H1 (cell line): ENCODE measurements at regions not wholly inside any gene's neighbourhood (a gene's known extent, or its start where the extent isn't known, plus 50 kb on each side); places are given as distances from the start of the nearest gene placed in this dataset.

Experiments used
- CTCF ChIA-PET: fragments of 300-600 bp; sonication (Branson Sonifier 250); formaldehyde crosslinking; loops from one replicate; lab custom pipeline; 2021; ENCODE audit not compliant: partially characterized antibody; lab: Charles Lee
- POLR2A ChIA-PET: fragments of 300-600 bp; sonication (Branson Sonifier 250); formaldehyde crosslinking; loops from one replicate; lab custom pipeline; 2021; ENCODE audit warnings: inconsistent platforms; ENCODE audit not compliant: partially characterized antibody; lab: Charles Lee
- DNase-seq, 2 experiments: peaks; one replicate each; pipeline versions ENCODE4 v3.0.0 to v3.0.0-alpha.2; 2010 to 2022; ENCODE audit warnings: low spot score in 2 of 2, low read depth in 1 of 2, mixed read lengths in 1 of 2
- FAIRE-seq: peaks from 2 replicates; lab custom pipeline; 2011; peaks lifted over from hg19 to GRCh38; lab: Jason Lieb, UNC
- H2AFZ ChIP-seq: 2 replicates; pipeline ENCODE4 v1.8.1; 2012; ENCODE audit warnings: low read length, inconsistent platforms
- H2AK5ac ChIP-seq: 2 replicates; pipeline ENCODE4 v1.6.1; 2013; ENCODE audit warnings: low read depth, low read length
- H2BK120ac ChIP-seq: replicated peaks from 2 replicates; pipeline ENCODE3; 2013; ENCODE audit warnings: low read depth, low read length, inconsistent platforms
- H2BK12ac ChIP-seq: 2 replicates; pipeline ENCODE4 v1.6.1; 2013; ENCODE audit warnings: low read depth, low read length
- H2BK15ac ChIP-seq: 2 replicates; pipeline ENCODE4 v1.6.1; 2013; ENCODE audit warnings: low read length
- H2BK20ac ChIP-seq: 2 replicates; pipeline ENCODE4 v1.6.1; 2013; ENCODE audit warnings: low read length
- H2BK5ac ChIP-seq: 2 replicates; pipeline ENCODE4 v1.6.1; 2013; ENCODE audit warnings: low read depth, low read length
- H3K14ac ChIP-seq: 2 replicates; pipeline ENCODE4 v1.6.1; 2013; ENCODE audit warnings: inconsistent platforms; ENCODE audit not compliant: insufficient read length
- H3K18ac ChIP-seq: 2 replicates; pipeline ENCODE4 v1.6.1; 2013; ENCODE audit warnings: low read length; ENCODE audit errors: extremely low read depth
- H3K23ac ChIP-seq: 2 replicates; pipeline ENCODE4 v1.6.1; 2013; ENCODE audit warnings: inconsistent platforms; ENCODE audit not compliant: insufficient read length
- H3K23me2 ChIP-seq: 2 replicates; pipeline ENCODE4 v1.6.1; 2013; ENCODE audit warnings: low read depth, low read length
- H3K27ac ChIP-seq: 2 replicates; pipeline ENCODE4 v1.6.1; 2011; ENCODE audit warnings: low read depth, low read length, inconsistent platforms
- H3K27me3 ChIP-seq, 4 experiments: replicated peaks in 1 of 4; 1 replicate in 1 of 4; 2 replicates in 3 of 4; pipeline versions ENCODE4 v1.6.1 to v1.8.1; 2011 to 2013; ENCODE audit warnings: low read length in 3 of 4, mild to moderate bottlenecking in 3 of 4, inconsistent platforms in 2 of 4, mixed read lengths in 2 of 4, moderate library complexity in 1 of 4; ENCODE audit not compliant: control insufficient read depth in 3 of 4, insufficient read depth in 3 of 4; ENCODE audit errors: extremely low read depth in 1 of 4
- H3K36me3 ChIP-seq, 4 experiments: 2 replicates each; pipeline versions ENCODE4 v1.6.1 to v1.8.1; 2011 to 2013; ENCODE audit warnings: mild to moderate bottlenecking in 4 of 4, low read length in 3 of 4, moderate library complexity in 2 of 4, control low read depth in 1 of 4, inconsistent platforms in 1 of 4; ENCODE audit not compliant: insufficient read depth in 4 of 4, control insufficient read depth in 2 of 4
- H3K4ac ChIP-seq: replicated peaks from 2 replicates; pipeline ENCODE3; 2013; ENCODE audit warnings: low read length, low read depth, mixed read lengths, inconsistent platforms; ENCODE audit not compliant: insufficient read length
- H3K4me1 ChIP-seq, 4 experiments: replicated peaks in 1 of 4; 1 replicate in 1 of 4; 2 replicates in 3 of 4; pipeline versions ENCODE4 v1.6.1 to v1.8.1; 2011 to 2013; ENCODE audit warnings: low read length in 3 of 4, inconsistent platforms in 2 of 4, mixed read lengths in 1 of 4; ENCODE audit not compliant: insufficient read depth in 4 of 4, control insufficient read depth in 3 of 4
- H3K4me2 ChIP-seq, 2 experiments: 2 replicates each; pipeline versions ENCODE4 v1.6.1 to v1.8.1; 2011 to 2013; ENCODE audit warnings: low read depth in 2 of 2, low read length in 2 of 2, control low read depth in 1 of 2, inconsistent platforms in 1 of 2, mild to moderate bottlenecking in 1 of 2; ENCODE audit not compliant: insufficient read depth in 1 of 2
- H3K4me3 ChIP-seq, 4 experiments: fragments of 200-600, 300-600 bp in 1 of 4; sonication (generic), shearing (Covaris generic), sonication (Bioruptor Twin) in 1 of 4; 2 replicates each; pipeline versions ENCODE4 v1.5.1 to v1.8.1; 2011 to 2016; ENCODE audit warnings: low read length in 4 of 4, low read depth in 3 of 4, control low read depth in 2 of 4, inconsistent platforms in 2 of 4, mild to moderate bottlenecking in 2 of 4, mixed read lengths in 1 of 4, moderate library complexity in 1 of 4; ENCODE audit not compliant: insufficient read depth in 2 of 4; ENCODE audit errors: extremely low read depth in 1 of 4
- H3K56ac ChIP-seq: replicated peaks from 2 replicates; pipeline ENCODE3; 2013; ENCODE audit warnings: low read depth, mild to moderate bottlenecking, mixed read lengths, low read length, inconsistent platforms; ENCODE audit not compliant: insufficient read length
- H3K79me1 ChIP-seq: 2 replicates; pipeline ENCODE4 v1.6.1; 2013; ENCODE audit warnings: low read depth, low read length, control low read depth
- H3K79me2 ChIP-seq, 2 experiments: 2 replicates each; pipeline versions ENCODE4 v1.6.1 to v1.8.1; 2012 to 2013; ENCODE audit warnings: low read length in 2 of 2, mild to moderate bottlenecking in 2 of 2, inconsistent platforms in 1 of 2; ENCODE audit not compliant: insufficient read depth in 2 of 2, control insufficient read depth in 1 of 2
- H3K9ac ChIP-seq, 4 experiments: replicated peaks in 1 of 4; 1 replicate in 1 of 4; 2 replicates in 3 of 4; pipeline versions ENCODE4 v1.6.1 to v1.8.1; 2011 to 2013; ENCODE audit warnings: low read depth in 3 of 4, low read length in 3 of 4, control low read depth in 2 of 4, mild to moderate bottlenecking in 2 of 4, moderate library complexity in 2 of 4, inconsistent platforms in 1 of 4; ENCODE audit errors: extremely low read depth in 1 of 4
- H3K9me3 ChIP-seq, 2 experiments: 2 replicates each; pipeline versions ENCODE4 v1.6.1 to v1.8.1; 2012 to 2013; ENCODE audit warnings: mild to moderate bottlenecking in 2 of 2, moderate library complexity in 2 of 2, control low read depth in 1 of 2, inconsistent platforms in 1 of 2, low read depth in 1 of 2, low read length in 1 of 2, mixed read lengths in 1 of 2; ENCODE audit not compliant: insufficient read depth in 2 of 2
- H4K20me1 ChIP-seq, 2 experiments: replicated peaks in 1 of 2; 2 replicates each; pipeline versions ENCODE3 to v1.8.1; 2011 to 2013; ENCODE audit warnings: inconsistent platforms in 2 of 2, low read length in 2 of 2, mild to moderate bottlenecking in 1 of 2; ENCODE audit not compliant: insufficient read depth in 2 of 2, control insufficient read depth in 1 of 2
- H4K5ac ChIP-seq: 2 replicates; pipeline ENCODE4 v1.6.1; 2013; ENCODE audit warnings: low read length, low read depth, mixed read lengths, inconsistent platforms; ENCODE audit not compliant: insufficient read length
- H4K8ac ChIP-seq: 2 replicates; pipeline ENCODE4 v1.8.0; 2013; ENCODE audit warnings: mild to moderate bottlenecking, moderate library complexity, low read length, inconsistent platforms; ENCODE audit not compliant: insufficient read depth; ENCODE audit errors: extremely low read depth
- H4K91ac ChIP-seq: replicated peaks from 2 replicates; pipeline ENCODE3; 2013; ENCODE audit warnings: low read length, mixed read lengths, inconsistent platforms; ENCODE audit not compliant: insufficient read length
- BRCA1 ChIP-seq: IDR thresholded peaks from 2 replicates; pipeline ENCODE4 v1.6.1; 2012; ENCODE audit warnings: low read depth, low read length, improper control_type of control experiment
- CTCF ChIP-seq, 3 experiments: IDR thresholded peaks; 1 replicate in 2 of 3; 2 replicates in 1 of 3; pipeline versions ENCODE4 v1.5.1 to v1.6.1; 2011; ENCODE audit warnings: low read length in 3 of 3, mild to moderate bottlenecking in 3 of 3, inconsistent platforms in 2 of 3, low read depth in 1 of 3, moderate library complexity in 1 of 3; ENCODE audit not compliant: insufficient read depth in 1 of 3; ENCODE audit errors: control extremely low read depth in 1 of 3
- EP300 ChIP-seq, 2 experiments: IDR thresholded peaks; 1 replicate in 1 of 2; 2 replicates in 1 of 2; pipeline ENCODE4 v1.6.1; 2011 to 2012; ENCODE audit warnings: low read depth in 2 of 2, low read length in 2 of 2, mild to moderate bottlenecking in 2 of 2, borderline replicate concordance in 1 of 2, inconsistent platforms in 1 of 2, moderate library complexity in 1 of 2
- KDM1A ChIP-seq: fragments of 200-600, 300-600 bp; sonication (generic); IDR thresholded peaks from 2 replicates; pipeline ENCODE4 v1.7.1; 2016; ENCODE audit warnings: mild to moderate bottlenecking, low read length, borderline replicate concordance
- KDM5A ChIP-seq: fragments of 200-600 bp; IDR thresholded peaks from 2 replicates; pipeline ENCODE4 v1.7.1; 2012; ENCODE audit warnings: mild to moderate bottlenecking, low read length, inconsistent platforms, mixed read lengths
- MAFK ChIP-seq: IDR thresholded peaks from 2 replicates; pipeline ENCODE4 v1.6.1; 2012; ENCODE audit warnings: low read depth, mild to moderate bottlenecking, improper control_type of control experiment, low read length
- NRF1 ChIP-seq: IDR thresholded peaks from 2 replicates; pipeline ENCODE4 v1.6.1; 2011; ENCODE audit warnings: mild to moderate bottlenecking, low read depth, low read length, improper control_type of control experiment
- SIRT6 ChIP-seq: IDR thresholded peaks from one replicate; pipeline ENCODE4 v1.7.1; 2012; ENCODE audit warnings: low read length, inconsistent platforms
- SRF ChIP-seq: IDR thresholded peaks from 2 replicates; pipeline ENCODE4 v1.6.1; 2011; ENCODE audit warnings: mild to moderate bottlenecking, low read depth, low read length, moderate library complexity
- WGBS, 2 experiments: shearing (Covaris generic) in 1 of 2; methylation state at CpG; one replicate each; pipeline versions ENCODE4 v1.1.6 to v1.1.7; 2013 to 2015; ENCODE audit warnings: low lambda C conversion rate in 2 of 2, mixed read lengths in 2 of 2, inconsistent platforms in 1 of 2, low coverage in 1 of 2, missing lambda C conversion rate in 1 of 2; ENCODE audit not compliant: insufficient replicate concordance in 2 of 2, insufficient coverage in 1 of 2, insufficient read length in 1 of 2; ENCODE audit errors: extremely low coverage in 1 of 2, missing lambda C conversion rate in 1 of 2; 5-methylcytosine and 5-hydroxymethylcytosine counted together

- Histone ChIP-seq H2BK15ac (no peak overlapping the region), H4K91ac (no peak overlapping the region), H3K9ac (no peak overlapping the region), H3K4ac (no peak overlapping the region), H3K27ac (no peak overlapping the region), H3K14ac (no peak overlapping the region), H3K36me3 (no peaks in the 10 kb centered on the region), H2AFZ (no peak overlapping the region), H3K27me3 (no peaks in the 10 kb centered on the region), H4K5ac (no peak overlapping the region), H3K79me1 (no peaks in the 10 kb centered on the region), H3K4me1 (peaks cover 0 to 10% (median 2%) of the 10 kb centered on the region in 4 experiments; a peak in 2 of 7 replicates), H3K79me2 (no peaks in the 10 kb centered on the region), H2BK5ac (no peak overlapping the region), H3K23ac (no peak overlapping the region), H2BK12ac (no peak overlapping the region), H3K23me2 (no peaks in the 10 kb centered on the region), H4K8ac (no peak overlapping the region), H2BK20ac (no peak overlapping the region), H4K20me1 (no peaks in the 10 kb centered on the region), H3K4me2 (no peak overlapping the region), H3K9me3 (no peaks in the 10 kb centered on the region; a peak in 1 of 4 replicates), H2BK120ac (no peak overlapping the region), H3K4me3 (no peak overlapping the region), H3K18ac (no peak overlapping the region), H3K56ac (no peak overlapping the region), H2AK5ac (no peak overlapping the region)
- DNase-seq (no peak), FAIRE-seq (no peak)
- CTCF ChIA-PET: interaction anchor here (0.6 to 1.8 kb wide), 4 partner anchors 12 to 880 kb away, joined by 3 to 5 read pairs (median 4); no protein-coding TSS in a partner anchor
- POLR2A ChIA-PET: interaction anchor here (0.9 kb wide), 1 partner anchor 16 kb away, joined by 3 read pairs; no protein-coding TSS in a partner anchor
- 87% methylated on average over 22 of the region's 22 CpGs; no CpG with 5 or more reads in 1 of the 2 experiments for WGBS, 2 experiments
- TF ChIP-seq KDM1A (no peak), CTCF (IDR thresholded peaks at IDR 0.05; ENCODE audit: control extremely low read depth in 1 of 3, insufficient read depth in 1 of 3, low read depth in 1 of 3, low read length in 3 of 3) (no peak), MAFK (no peak), BRCA1 (no peak), NRF1 (no peak), KDM5A (no peak), SRF (no peak), SIRT6 (no peak), EP300 (IDR thresholded peaks at IDR 0.05; ENCODE audit: borderline replicate concordance in 1 of 2, low read depth in 2 of 2, low read length in 2 of 2) (no peak)
These were observed 268.0 kb downstream of the ZEB1 start for GRCh38 chr10:31586723-31587638.
